ENCODE measurements at regions not wholly inside any gene's neighbourhood (a gene's known extent, or its start where the extent isn't known, plus 50 kb on each side); places are given as distances from the start of the nearest gene placed in this dataset.
"Not testable (repeated sequence)": the region's sequence is repeated elsewhere in the genome, so short reads cannot be mapped to it uniquely, and the experiment has no call there.

DNA sequence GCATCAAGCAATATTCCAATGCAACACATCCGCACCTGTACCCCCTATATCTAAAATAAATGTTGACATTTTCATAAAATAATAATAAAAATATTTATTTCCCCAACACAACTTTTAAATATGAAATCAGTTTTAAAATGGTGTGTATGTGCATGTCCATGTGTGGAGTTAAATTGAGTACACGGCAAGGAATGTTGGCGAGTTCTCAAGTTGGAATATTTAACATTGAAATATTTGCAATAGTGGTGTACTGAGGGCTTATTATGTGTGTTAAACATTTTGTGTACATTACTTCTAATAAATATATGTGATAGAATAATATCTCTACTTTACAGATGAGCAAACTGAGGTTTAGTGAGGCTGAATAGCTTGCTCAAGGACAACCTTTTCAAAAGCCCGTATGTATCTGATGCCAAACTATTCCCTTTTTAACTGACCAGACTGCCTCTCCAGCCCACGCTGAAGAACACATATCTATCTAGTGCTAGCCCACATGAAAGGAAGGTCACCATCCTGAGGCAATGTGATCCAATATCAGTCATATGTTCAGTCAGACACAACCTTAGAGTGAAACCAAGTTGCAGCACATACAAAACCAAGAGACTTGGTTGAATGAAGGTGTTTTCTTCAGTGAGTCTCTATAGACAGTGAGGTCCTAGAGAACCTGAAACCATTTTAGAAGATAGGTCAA, 192.2 kb upstream of the CDH11 start:
- no peak for DNase-seq (ENCODE audit: low read depth in 1 of 2, low spot score in 1 of 2)
- TF ChIP-seq CTCF (IDR thresholded peaks at IDR 0.05; ENCODE audit: insufficient read depth, low read length) (no peak), SPI1 (IDR thresholded peaks at IDR 0.05; ENCODE audit: borderline replicate concordance, low read depth) (no peak)
- no peak overlapping the region for H3K27ac ChIP-seq (replicated peaks)

GRCh38 chr16:65312795-65313194, 190.9 kb upstream of the CDH11 start:
- H3K27ac ChIP-seq (replicated peaks): no peak overlapping the region

More for the DNA sequence above, 192.2 kb upstream of the CDH11 start:
- Histone ChIP-seq H3K4me3 (replicated peaks; ENCODE audit: insufficient read depth, low read length) (no peak overlapping the region), H3K27me3 (ENCODE audit: insufficient read depth, poor library complexity, severe bottlenecking) (no peaks in the 10 kb centered on the region)

DNA sequence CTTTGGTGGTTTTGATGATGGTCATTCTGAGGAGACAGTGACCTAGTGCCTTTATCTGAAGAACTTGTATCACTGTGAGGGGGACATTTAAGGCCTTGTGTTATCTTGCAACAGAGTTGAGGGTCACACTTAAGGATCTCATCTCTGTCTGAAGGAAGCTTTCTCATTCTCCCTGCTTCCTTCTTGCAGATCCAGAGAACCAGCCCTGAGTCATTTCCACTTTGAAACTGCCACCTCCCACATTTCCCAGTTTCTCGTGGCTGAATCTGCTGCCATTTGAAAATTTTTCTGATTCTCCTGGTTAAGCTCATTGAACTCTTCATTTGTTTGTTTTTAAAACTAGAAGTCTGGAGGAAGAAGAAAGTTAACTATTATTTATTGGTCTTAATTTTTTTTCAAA, 190.2 kb upstream of the CDH11 start:
- TF ChIP-seq GABPA (IDR thresholded peaks at IDR 0.05; ENCODE audit: low read depth): no peak
- no peak for TF ChIP-seq POLR2AphosphoS5 (IDR thresholded peaks at IDR 0.05; ENCODE audit: low read depth)
- no peak for TF ChIP-seq SPI1 (IDR thresholded peaks at IDR 0.05; ENCODE audit: borderline replicate concordance, low read depth)
- no peak for TF ChIP-seq CTCF (IDR thresholded peaks at IDR 0.05; ENCODE audit: insufficient read depth, low read length)
- DNase-seq (ENCODE audit: low read depth in 1 of 2, low spot score in 1 of 2): no peak
- no peak overlapping the region for H3K4me3 ChIP-seq (replicated peaks; ENCODE audit: insufficient read depth, low read length)
- H3K27me3 ChIP-seq (ENCODE audit: insufficient read depth, poor library complexity, severe bottlenecking): no peaks in the 10 kb centered on the region
- H3K27ac ChIP-seq (replicated peaks): no peak overlapping the region

More at GRCh38 chr16:65312795-65313194, 190.9 kb upstream of the CDH11 start:
- no peak for TF ChIP-seq GABPA (IDR thresholded peaks at IDR 0.05; ENCODE audit: low read depth)
- TF ChIP-seq SPI1 (IDR thresholded peaks at IDR 0.05; ENCODE audit: borderline replicate concordance, low read depth): no peak
- TF ChIP-seq CTCF (IDR thresholded peaks at IDR 0.05; ENCODE audit: insufficient read depth, low read length): no peak
- no peak for TF ChIP-seq POLR2AphosphoS5 (IDR thresholded peaks at IDR 0.05; ENCODE audit: low read depth)
- TF ChIP-seq, protein P1, sequence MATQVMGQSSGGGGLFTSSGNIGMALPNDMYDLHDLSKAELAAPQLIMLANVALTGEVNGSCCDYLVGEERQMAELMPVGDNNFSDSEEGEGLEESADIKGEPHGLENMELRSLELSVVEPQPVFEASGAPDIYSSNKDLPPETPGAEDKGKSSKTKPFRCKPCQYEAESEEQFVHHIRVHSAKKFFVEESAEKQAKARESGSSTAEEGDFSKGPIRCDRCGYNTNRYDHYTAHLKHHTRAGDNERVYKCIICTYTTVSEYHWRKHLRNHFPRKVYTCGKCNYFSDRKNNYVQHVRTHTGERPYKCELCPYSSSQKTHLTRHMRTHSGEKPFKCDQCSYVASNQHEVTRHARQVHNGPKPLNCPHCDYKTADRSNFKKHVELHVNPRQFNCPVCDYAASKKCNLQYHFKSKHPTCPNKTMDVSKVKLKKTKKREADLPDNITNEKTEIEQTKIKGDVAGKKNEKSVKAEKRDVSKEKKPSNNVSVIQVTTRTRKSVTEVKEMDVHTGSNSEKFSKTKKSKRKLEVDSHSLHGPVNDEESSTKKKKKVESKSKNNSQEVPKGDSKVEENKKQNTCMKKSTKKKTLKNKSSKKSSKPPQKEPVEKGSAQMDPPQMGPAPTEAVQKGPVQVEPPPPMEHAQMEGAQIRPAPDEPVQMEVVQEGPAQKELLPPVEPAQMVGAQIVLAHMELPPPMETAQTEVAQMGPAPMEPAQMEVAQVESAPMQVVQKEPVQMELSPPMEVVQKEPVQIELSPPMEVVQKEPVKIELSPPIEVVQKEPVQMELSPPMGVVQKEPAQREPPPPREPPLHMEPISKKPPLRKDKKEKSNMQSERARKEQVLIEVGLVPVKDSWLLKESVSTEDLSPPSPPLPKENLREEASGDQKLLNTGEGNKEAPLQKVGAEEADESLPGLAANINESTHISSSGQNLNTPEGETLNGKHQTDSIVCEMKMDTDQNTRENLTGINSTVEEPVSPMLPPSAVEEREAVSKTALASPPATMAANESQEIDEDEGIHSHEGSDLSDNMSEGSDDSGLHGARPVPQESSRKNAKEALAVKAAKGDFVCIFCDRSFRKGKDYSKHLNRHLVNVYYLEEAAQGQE (IDR thresholded peaks at IDR 0.05; ENCODE audit: insufficient replicate concordance, low read depth): no peak
- no peak overlapping the region for H3K4me3 ChIP-seq (replicated peaks; ENCODE audit: insufficient read depth, low read length)
- H3K27me3 ChIP-seq (ENCODE audit: insufficient read depth, poor library complexity, severe bottlenecking): no peaks in the 10 kb centered on the region
- DNase-seq (ENCODE audit: low read depth in 1 of 2, low spot score in 1 of 2): no peak

DNA sequence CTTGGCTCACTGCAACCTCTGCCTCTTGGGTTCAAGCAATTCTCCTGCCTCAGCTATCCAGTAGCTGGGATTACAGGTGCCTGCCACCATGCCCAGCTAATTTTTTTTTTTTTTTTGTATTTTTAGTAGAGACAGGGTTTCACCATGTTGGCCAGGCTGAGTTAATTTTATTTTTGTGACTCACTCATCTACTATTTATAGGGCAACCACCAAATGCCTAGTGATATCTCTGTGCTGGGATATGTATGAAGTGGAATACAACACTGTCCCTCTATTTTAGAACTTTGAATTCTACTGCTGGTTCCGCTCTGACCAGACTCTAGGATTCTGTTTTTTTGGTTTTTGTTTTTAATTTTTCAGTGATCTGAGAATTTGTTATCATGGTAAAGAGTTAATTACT, 188.6 kb upstream of the CDH11 start:
- DNase-seq (ENCODE audit: low read depth in 1 of 2, low spot score in 1 of 2); H3K4me3 ChIP-seq (replicated peaks; ENCODE audit: insufficient read depth, low read length); H3K27me3 ChIP-seq (ENCODE audit: insufficient read depth, poor library complexity, severe bottlenecking); H3K27ac ChIP-seq (replicated peaks): not testable (repeated sequence)

GRCh38 chr16:65309354-65309753, 187.5 kb upstream of the CDH11 start:
- no peak for TF ChIP-seq POLR2AphosphoS5 (IDR thresholded peaks at IDR 0.05; ENCODE audit: low read depth)
- no peak for TF ChIP-seq GABPA (IDR thresholded peaks at IDR 0.05; ENCODE audit: low read depth)
- TF ChIP-seq CTCF (IDR thresholded peaks at IDR 0.05; ENCODE audit: insufficient read depth, low read length): no peak
- no peak for TF ChIP-seq SPI1 (IDR thresholded peaks at IDR 0.05; ENCODE audit: borderline replicate concordance, low read depth)
- TF ChIP-seq, protein P1 (IDR thresholded peaks at IDR 0.05; ENCODE audit: insufficient replicate concordance, low read depth): no peak
- Histone ChIP-seq H3K4me3 (replicated peaks; ENCODE audit: insufficient read depth, low read length) (no peak overlapping the region), H3K27ac (replicated peaks) (no peak overlapping the region), H3K27me3 (ENCODE audit: insufficient read depth, poor library complexity, severe bottlenecking) (no peaks in the 10 kb centered on the region)
- no peak for DNase-seq (ENCODE audit: low read depth in 1 of 2, low spot score in 1 of 2)
